ENCODE measurements at regions not wholly inside any gene's neighbourhood (a gene's known extent, or its start where the extent isn't known, plus 50 kb on each side); places are given as distances from the start of the nearest gene placed in this dataset.

- DNase-seq = no peak
Measured at GRCh38 chr1:209364716-209365115, 218.8 kb upstream of the CAMK1G start.

- DNase-seq = no peak
Measured at GRCh38 chr1:209367061-209367772, 216.3 kb upstream of the CAMK1G start.

GRCh38 chr1:209368864-209369598 lies 214.5 kb upstream of the CAMK1G start:
- no peak for DNase-seq

- DNase-seq = no peak
Measured at GRCh38 chr1:209370241-209370995, 213.1 kb upstream of the CAMK1G start.

GRCh38 chr1:209375097-209375496 lies 208.4 kb upstream of the CAMK1G start:
- DNase-seq = no peak

GRCh38 chr1:209375671-209376365 lies 207.7 kb upstream of the CAMK1G start:
- peak in 1 of 2 experiments; percentile 46 for DNase-seq

GRCh38 chr1:209376774-209377173 lies 206.7 kb upstream of the CAMK1G start:
- no peak for DNase-seq

- no peak for DNase-seq
Measured at GRCh38 chr1:209377995-209378394, 205.5 kb upstream of the CAMK1G start.

- DNase-seq = no peak
Measured at GRCh38 chr1:209379280-209379679, 204.2 kb upstream of the CAMK1G start.

- DNase-seq = no peak
Measured at GRCh38 chr1:209380420-209380819, 203.1 kb upstream of the CAMK1G start.

GRCh38 chr1:209382231-209383100 lies 201.0 kb upstream of the CAMK1G start:
- no peak for DNase-seq

- DNase-seq = no peak
Measured at GRCh38 chr1:209383422-209383821, 200.1 kb upstream of the CAMK1G start.

GRCh38 chr1:209383907-209384709 lies 199.4 kb upstream of the CAMK1G start:
- DNase-seq = no peak

- no peak for DNase-seq
Measured at GRCh38 chr1:209384710-209385550, 198.6 kb upstream of the CAMK1G start.

- DNase-seq = no peak
Measured at GRCh38 chr1:209386156-209386555, 197.4 kb upstream of the CAMK1G start.

GRCh38 chr1:209387271-209387968 lies 196.1 kb upstream of the CAMK1G start:
- no peak for DNase-seq

GRCh38 chr1:209387969-209388329 lies 195.6 kb upstream of the CAMK1G start:
- no peak for DNase-seq

- no peak for DNase-seq
Measured at GRCh38 chr1:209388358-209388757, 195.2 kb upstream of the CAMK1G start.

- DNase-seq = no peak
Measured at GRCh38 chr1:209389258-209389657, 194.3 kb upstream of the CAMK1G start.

GRCh38 chr1:209389975-209390374 lies 193.5 kb upstream of the CAMK1G start:
- no peak for DNase-seq

All from NCI-H526 (cell line).